Colonic mucosa (tissue), 4 donors: ENCODE measurements at regions not wholly inside any gene's neighbourhood (a gene's known extent, or its start where the extent isn't known, plus 50 kb on each side); places are given as distances from the start of the nearest gene placed in this dataset.

ENCODE experiments used
- DNase-seq: peaks from one replicate; pipeline ENCODE4 v3.0.0-alpha.2; 2020
- H3K27ac ChIP-seq: fragments of 200-600 bp; one replicate; pipeline ENCODE4 v1.8.0; 2021
- H3K27me3 ChIP-seq: fragments of 200-600 bp; one replicate; pipeline ENCODE4 v1.8.0; 2021
- H3K36me3 ChIP-seq: fragments of 200-600 bp; one replicate; pipeline ENCODE4 v1.8.0; 2021
- H3K4me1 ChIP-seq: fragments of 200-600 bp; one replicate; pipeline ENCODE4 v1.8.0; 2021; ENCODE audit warnings: mild to moderate bottlenecking
- H3K4me3 ChIP-seq: fragments of 200-600 bp; one replicate; pipeline ENCODE4 v1.8.0; 2021
- H3K9ac ChIP-seq, 2 donors: one replicate each; pipeline ENCODE4 v1.7.0; 2013; ENCODE audit warnings: control low read depth in 2 of 2, low read depth in 2 of 2, low read length in 2 of 2
- H3K9me3 ChIP-seq: fragments of 200-600 bp; one replicate; pipeline ENCODE4 v1.8.0; 2021
- CTCF ChIP-seq: fragments of 200-600 bp; IDR thresholded peaks from one replicate; pipeline ENCODE4 v1.8.0; 2022; ENCODE audit warnings: antibody characterized with exemption, mild to moderate bottlenecking
- intact Hi-C: fragments of 100-400 bp; cut with DNase I; formaldehyde crosslinking; loops from one replicate; pipeline ENCODE4 v1.14.1; 2022
- donor health status: healthy.
- donor health status: DM: no; HTN: no; CAD: no.
- donor health status: DM: no; HTN: no; CAD: no.

GRCh38 chr4:56742080-56742871, 61.2 kb upstream of the HOPX start:
- Histone ChIP-seq H3K36me3 (no peaks in the 10 kb centered on the region), H3K9me3 (no peaks in the 10 kb centered on the region), H3K27ac (no peak overlapping the region), H3K27me3 (no peaks in the 10 kb centered on the region), H3K9ac (no peak overlapping the region), H3K4me1 (peaks cover 6% of the 10 kb centered on the region), H3K4me3 (no peak overlapping the region)
- no peak for DNase-seq
- TF ChIP-seq CTCF = no peak
- intact Hi-C loops = no loop called here

- DNase-seq = no peak
- no peaks in the 10 kb centered on the region for H3K9me3 ChIP-seq
- H3K27ac ChIP-seq = no peak overlapping the region
- no peaks in the 10 kb centered on the region for H3K36me3 ChIP-seq
- no peak overlapping the region for H3K9ac ChIP-seq
- H3K27me3 ChIP-seq = no peaks in the 10 kb centered on the region
- TF ChIP-seq CTCF = no peak
- intact Hi-C loops = no loop called here
- peaks cover 6% of the 10 kb centered on the region for H3K4me1 ChIP-seq
- no peak overlapping the region for H3K4me3 ChIP-seq
Observed at GRCh38 chr4:56741595-56741994, 60.5 kb upstream of the HOPX start.

- H3K27me3 ChIP-seq = no peaks in the 10 kb centered on the region
- intact Hi-C loops = no loop called here
- no peak for DNase-seq
- TF ChIP-seq CTCF = no peak
- no peak overlapping the region for H3K9ac ChIP-seq
- H3K27ac ChIP-seq = no peak overlapping the region
- no peaks in the 10 kb centered on the region for H3K36me3 ChIP-seq
- H3K4me3 ChIP-seq = no peak overlapping the region
- no peaks in the 10 kb centered on the region for H3K9me3 ChIP-seq
- peaks cover 5% of the 10 kb centered on the region for H3K4me1 ChIP-seq
Observed at GRCh38 chr4:56739066-56739777, 58.1 kb upstream of the HOPX start.

GRCh38 chr4:56737666-56738065, 56.6 kb upstream of the HOPX start:
- Histone ChIP-seq H3K4me3 (no peak overlapping the region), H3K4me1 (no peaks in the 10 kb centered on the region), H3K36me3 (no peaks in the 10 kb centered on the region), H3K9me3 (no peaks in the 10 kb centered on the region), H3K27me3 (no peaks in the 10 kb centered on the region), H3K27ac (no peak overlapping the region), H3K9ac (no peak overlapping the region)
- no peak for TF ChIP-seq CTCF
- no peak for DNase-seq
- intact Hi-C loops = no loop called here

GRCh38 chr4:56733352-56733751, 52.3 kb upstream of the HOPX start:
- no peaks in the 10 kb centered on the region for H3K9me3 ChIP-seq
- H3K27ac ChIP-seq = no peak overlapping the region
- TF ChIP-seq CTCF = no peak
- no peaks in the 10 kb centered on the region for H3K36me3 ChIP-seq
- H3K4me3 ChIP-seq = no peak overlapping the region
- no peak overlapping the region for H3K9ac ChIP-seq
- H3K4me1 ChIP-seq = no peaks in the 10 kb centered on the region
- no peak for DNase-seq
- H3K27me3 ChIP-seq = no peaks in the 10 kb centered on the region
- intact Hi-C loops = no loop called here
